K562 (cell line): ENCODE measurements at regions not wholly inside any gene's neighbourhood (a gene's known extent, or its start where the extent isn't known, plus 50 kb on each side); places are given as distances from the start of the nearest gene placed in this dataset.

Experiments
- ARNT ChIP-seq, 2 experiments: fragments of 450-650 bp; IDR thresholded peaks; 2 replicates each; pipeline ENCODE4 v1.6.1; 2016; ENCODE audit warnings: mild to moderate bottlenecking in 1 of 2
- CBX3 ChIP-seq, 2 experiments: IDR thresholded peaks; 1 replicate in 1 of 2; 2 replicates in 1 of 2; pipeline ENCODE4 v1.6.1; 2012; ENCODE audit warnings: inconsistent platforms in 2 of 2, low read length in 2 of 2, borderline replicate concordance in 1 of 2, control low read depth in 1 of 2
- CHD2 ChIP-seq: IDR thresholded peaks from 2 replicates; pipeline ENCODE4 v1.6.1; 2011; ENCODE audit warnings: low read depth, low read length
- HIVEP1 ChIP-seq: fragments of 250-450 bp; sonication (Bioruptor Pico); IDR thresholded peaks from 2 replicates; pipeline ENCODE4 v1.4.0; 2020; ENCODE audit warnings: mild to moderate bottlenecking
- KLF16 ChIP-seq: IDR thresholded peaks from 2 replicates; pipeline ENCODE4 v1.6.1; 2016; ENCODE audit warnings: antibody characterized with exemption
- MXI1 ChIP-seq: IDR thresholded peaks from 2 replicates; pipeline ENCODE4 v1.6.1; 2011; ENCODE audit warnings: low read depth, mild to moderate bottlenecking, improper control_type of control experiment, low read length
- POLR2A ChIP-seq: fragments of 450-650 bp; conservative IDR thresholded peaks from 2 replicates; pipeline ENCODE4 v1.6.1; 2016
- TF ChIP-seq, protein P1 (sequence below), 3 experiments: IDR thresholded peaks in 2 of 3; conservative IDR thresholded peaks in 1 of 3; 2 replicates each; pipeline ENCODE4 v1.5.1; 2011 to 2012; ENCODE audit warnings: low read length in 3 of 3, mild to moderate bottlenecking in 3 of 3, control low read depth in 2 of 3, improper control_type of control experiment in 1 of 3, inconsistent platforms in 1 of 3, low read depth in 1 of 3, mixed read lengths in 1 of 3, moderate library complexity in 1 of 3; ENCODE audit not compliant: insufficient read depth in 2 of 3
- TF ChIP-seq, protein P2 (sequence below): sonication (generic); formaldehyde crosslinking; IDR thresholded peaks from 2 replicates; pipeline ENCODE4 v1.8.1; 2023; ENCODE audit warnings: mild to moderate bottlenecking, missing genetic modification reagents
- TF ChIP-seq, protein P3 (sequence below): fragments of 450-650 bp; IDR thresholded peaks from 2 replicates; pipeline ENCODE4 v1.6.1; 2017; ENCODE audit warnings: mild to moderate bottlenecking, moderate library complexity
- TF ChIP-seq, protein P4 (sequence below): sonication (generic); formaldehyde crosslinking; IDR thresholded peaks from 2 replicates; pipeline ENCODE4 v1.9.0; 2022; ENCODE audit warnings: mild to moderate bottlenecking, missing genetic modification reagents

DNA sequence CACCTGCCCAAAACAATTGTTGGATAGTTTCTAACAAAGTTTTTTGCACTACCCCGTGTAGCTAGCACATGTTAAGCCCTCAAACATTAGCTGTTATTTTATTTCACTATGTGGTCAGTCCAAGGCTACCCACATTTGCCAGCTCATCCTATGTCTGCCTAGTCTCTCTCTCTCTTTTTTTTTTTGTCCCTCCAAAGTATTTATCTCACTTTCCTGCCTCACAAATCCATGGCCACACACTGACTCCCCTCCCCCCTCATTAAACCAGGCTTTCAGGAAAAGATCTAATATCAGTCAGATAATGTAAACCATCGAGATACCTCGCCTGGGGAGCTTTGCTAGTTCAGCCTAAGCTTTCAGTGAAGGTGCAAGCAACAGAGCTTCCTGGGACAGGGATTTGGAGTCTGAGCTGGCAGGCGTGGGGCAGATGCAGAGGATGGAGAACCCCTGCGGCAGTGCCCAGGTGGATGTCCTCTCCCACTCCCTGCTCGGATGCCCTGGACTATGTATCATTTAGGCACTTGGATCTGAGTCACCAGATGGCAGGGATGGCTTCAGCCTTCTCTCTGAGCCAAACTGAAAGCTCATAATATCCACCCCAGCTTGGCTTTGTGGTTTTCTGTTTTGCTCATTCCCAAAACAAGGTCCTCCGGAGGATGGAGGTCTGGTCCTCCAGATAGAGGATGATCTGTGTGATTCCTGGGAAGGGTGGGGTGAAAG is 73.7 kb upstream of the FOXF1 start:
- TF ChIP-seq MXI1 (no peak), POLR2A (no peak), CBX3 (IDR thresholded peaks at IDR 0.05; ENCODE audit: borderline replicate concordance in 1 of 2, low read length in 2 of 2) (no peak), ARNT (IDR thresholded peaks at IDR 0.05) (no peak), HIVEP1 (CRISPR knock-in tag) (no peak), CHD2 (no peak), KLF16 (no peak)
- TF ChIP-seq, protein P1, sequence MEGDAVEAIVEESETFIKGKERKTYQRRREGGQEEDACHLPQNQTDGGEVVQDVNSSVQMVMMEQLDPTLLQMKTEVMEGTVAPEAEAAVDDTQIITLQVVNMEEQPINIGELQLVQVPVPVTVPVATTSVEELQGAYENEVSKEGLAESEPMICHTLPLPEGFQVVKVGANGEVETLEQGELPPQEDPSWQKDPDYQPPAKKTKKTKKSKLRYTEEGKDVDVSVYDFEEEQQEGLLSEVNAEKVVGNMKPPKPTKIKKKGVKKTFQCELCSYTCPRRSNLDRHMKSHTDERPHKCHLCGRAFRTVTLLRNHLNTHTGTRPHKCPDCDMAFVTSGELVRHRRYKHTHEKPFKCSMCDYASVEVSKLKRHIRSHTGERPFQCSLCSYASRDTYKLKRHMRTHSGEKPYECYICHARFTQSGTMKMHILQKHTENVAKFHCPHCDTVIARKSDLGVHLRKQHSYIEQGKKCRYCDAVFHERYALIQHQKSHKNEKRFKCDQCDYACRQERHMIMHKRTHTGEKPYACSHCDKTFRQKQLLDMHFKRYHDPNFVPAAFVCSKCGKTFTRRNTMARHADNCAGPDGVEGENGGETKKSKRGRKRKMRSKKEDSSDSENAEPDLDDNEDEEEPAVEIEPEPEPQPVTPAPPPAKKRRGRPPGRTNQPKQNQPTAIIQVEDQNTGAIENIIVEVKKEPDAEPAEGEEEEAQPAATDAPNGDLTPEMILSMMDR (IDR thresholded peaks at IDR 0.05 in 2 of 3, conservative IDR thresholded peaks at IDR 0.05 in 1 of 3; ENCODE audit: insufficient read depth in 2 of 3, low read depth in 1 of 3, low read length in 3 of 3): no peak
- TF ChIP-seq, protein P2, sequence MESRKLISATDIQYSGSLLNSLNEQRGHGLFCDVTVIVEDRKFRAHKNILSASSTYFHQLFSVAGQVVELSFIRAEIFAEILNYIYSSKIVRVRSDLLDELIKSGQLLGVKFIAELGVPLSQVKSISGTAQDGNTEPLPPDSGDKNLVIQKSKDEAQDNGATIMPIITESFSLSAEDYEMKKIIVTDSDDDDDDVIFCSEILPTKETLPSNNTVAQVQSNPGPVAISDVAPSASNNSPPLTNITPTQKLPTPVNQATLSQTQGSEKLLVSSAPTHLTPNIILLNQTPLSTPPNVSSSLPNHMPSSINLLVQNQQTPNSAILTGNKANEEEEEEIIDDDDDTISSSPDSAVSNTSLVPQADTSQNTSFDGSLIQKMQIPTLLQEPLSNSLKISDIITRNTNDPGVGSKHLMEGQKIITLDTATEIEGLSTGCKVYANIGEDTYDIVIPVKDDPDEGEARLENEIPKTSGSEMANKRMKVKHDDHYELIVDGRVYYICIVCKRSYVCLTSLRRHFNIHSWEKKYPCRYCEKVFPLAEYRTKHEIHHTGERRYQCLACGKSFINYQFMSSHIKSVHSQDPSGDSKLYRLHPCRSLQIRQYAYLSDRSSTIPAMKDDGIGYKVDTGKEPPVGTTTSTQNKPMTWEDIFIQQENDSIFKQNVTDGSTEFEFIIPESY: no peak
- TF ChIP-seq, protein P3, sequence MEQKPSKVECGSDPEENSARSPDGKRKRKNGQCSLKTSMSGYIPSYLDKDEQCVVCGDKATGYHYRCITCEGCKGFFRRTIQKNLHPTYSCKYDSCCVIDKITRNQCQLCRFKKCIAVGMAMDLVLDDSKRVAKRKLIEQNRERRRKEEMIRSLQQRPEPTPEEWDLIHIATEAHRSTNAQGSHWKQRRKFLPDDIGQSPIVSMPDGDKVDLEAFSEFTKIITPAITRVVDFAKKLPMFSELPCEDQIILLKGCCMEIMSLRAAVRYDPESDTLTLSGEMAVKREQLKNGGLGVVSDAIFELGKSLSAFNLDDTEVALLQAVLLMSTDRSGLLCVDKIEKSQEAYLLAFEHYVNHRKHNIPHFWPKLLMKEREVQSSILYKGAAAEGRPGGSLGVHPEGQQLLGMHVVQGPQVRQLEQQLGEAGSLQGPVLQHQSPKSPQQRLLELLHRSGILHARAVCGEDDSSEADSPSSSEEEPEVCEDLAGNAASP: no peak
- TF ChIP-seq, protein P4, sequence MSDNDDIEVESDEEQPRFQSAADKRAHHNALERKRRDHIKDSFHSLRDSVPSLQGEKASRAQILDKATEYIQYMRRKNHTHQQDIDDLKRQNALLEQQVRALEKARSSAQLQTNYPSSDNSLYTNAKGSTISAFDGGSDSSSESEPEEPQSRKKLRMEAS (CRISPR knock-in tag): no peak
